HCT116 (cell line): ENCODE measurements at regions not wholly inside any gene's neighbourhood (a gene's known extent, or its start where the extent isn't known, plus 50 kb on each side); places are given as distances from the start of the nearest gene placed in this dataset.
A peak's percentile ranks its signal among the peaks of the same experiment; 100 is the strongest.

ENCODE experiments used
- ATAC-seq: fragments of 200-7000 bp; cut with Tn5 transposase; 2 replicates; pipeline ENCODE4 v1.9.1; 2020; ENCODE audit warnings: mild to moderate bottlenecking, moderate library complexity
- BruUV-seq: library from RNA; stranded (reverse); fragments of 400-500 nt; replicated peaks from 2 replicates; lab custom pipeline; 2021; lab: Mats Ljungman, UMichigan
- CTCF ChIA-PET: fragments of 300-600 bp; sonication (Branson Sonifier 250); formaldehyde crosslinking; loops from one replicate; lab custom pipeline; 2021; ENCODE audit warnings: antibody characterized with exemption; lab: Charles Lee
- POLR2A ChIA-PET: fragments of 300-600, 350-600 bp; sonication (Branson Sonifier 250); formaldehyde crosslinking; loops from one replicate; lab custom pipeline; 2021; ENCODE audit warnings: antibody characterized with exemption; lab: Charles Lee
- RAD21 ChIA-PET, 2 experiments: fragments of 300-600 bp; sonication (Branson Sonifier 250); formaldehyde crosslinking; loops; one replicate each; lab custom pipeline; 2023; ENCODE audit warnings: low total read pairs in 2 of 2; ENCODE audit not compliant: uncharacterized antibody in 2 of 2, unreplicated experiment in 2 of 2, low non-redundant PET in 1 of 2; lab: Charles Lee
- DNase-seq: peaks from one replicate; pipeline ENCODE4 v3.0.0-alpha.2; 2010; ENCODE audit warnings: low read depth, low spot score
- H2AFZ ChIP-seq: fragments of 200-600 bp; shearing (Covaris generic), sonication (generic); 2 replicates; pipeline ENCODE4 v1.6.1; 2017; ENCODE audit warnings: low read depth, mixed run types, mixed read lengths, antibody characterized with exemption, low read length; ENCODE audit not compliant: poor library complexity, severe bottlenecking
- H3K27ac ChIP-seq: 2 replicates; pipeline ENCODE4 v1.5.1; 2012; ENCODE audit warnings: low read depth, low read length
- H3K27me3 ChIP-seq: fragments of 200-600 bp; sonication (generic); 2 replicates; pipeline ENCODE4 v1.6.1; 2016; ENCODE audit warnings: mixed run types, low read length, mixed read lengths; ENCODE audit not compliant: insufficient read depth
- H3K36me3 ChIP-seq, 2 experiments: fragments of 200-500 bp in 1 of 2; fragments of 200-600 bp in 1 of 2; sonication (Bioruptor generic) in 1 of 2; sonication (generic) in 1 of 2; 2 replicates each; pipeline versions ENCODE4 v1.5.1 to v1.6.1; 2014 to 2016; ENCODE audit warnings: low read length in 2 of 2, inconsistent platforms in 1 of 2, mixed read lengths in 1 of 2, mixed run types in 1 of 2; ENCODE audit not compliant: insufficient read depth in 2 of 2, control insufficient read depth in 1 of 2
- H3K4me1 ChIP-seq, 2 experiments: fragments of 200-600 bp in 1 of 2; sonication (generic) in 1 of 2; 2 replicates each; pipeline versions ENCODE4 v1.5.1 to v1.6.1; 2012 to 2017; ENCODE audit warnings: low read length in 2 of 2, inconsistent platforms in 1 of 2, mild to moderate bottlenecking in 1 of 2, mixed read lengths in 1 of 2, mixed run types in 1 of 2, moderate library complexity in 1 of 2; ENCODE audit not compliant: insufficient read depth in 2 of 2, control insufficient read depth in 1 of 2
- H3K4me2 ChIP-seq: fragments of 200-600 bp; sonication (generic); 2 replicates; pipeline ENCODE4 v1.6.1; 2017; ENCODE audit warnings: mixed run types, low read length, mixed read lengths
- H3K4me3 ChIP-seq, 2 experiments: fragments of 200-600 bp in 1 of 2; sonication (generic) in 1 of 2; replicated peaks in 1 of 2; 2 replicates each; pipeline ENCODE4 v1.5.1; 2011 to 2016; ENCODE audit warnings: low read length in 2 of 2, control low read depth in 1 of 2, low read depth in 1 of 2, mild to moderate bottlenecking in 1 of 2, mixed read lengths in 1 of 2, mixed run types in 1 of 2
- H3K79me2 ChIP-seq: fragments of 200-600 bp; sonication (generic); 2 replicates; pipeline ENCODE4 v1.6.1; 2017; ENCODE audit warnings: mild to moderate bottlenecking, mixed run types, low read length, moderate library complexity, mixed read lengths; ENCODE audit not compliant: insufficient read depth
- H3K9ac ChIP-seq: fragments of 200-600 bp; sonication (generic); 2 replicates; pipeline ENCODE4 v1.6.1; 2016; ENCODE audit warnings: low read length, mixed read lengths
- H3K9me2 ChIP-seq: fragments of 200-600 bp; sonication (generic), shearing (Covaris generic); 2 replicates; pipeline ENCODE4 v1.6.1; 2017; ENCODE audit warnings: mixed run types, mild to moderate bottlenecking, moderate library complexity; ENCODE audit not compliant: insufficient read depth
- H3K9me3 ChIP-seq, 2 experiments: fragments of 200-500 bp in 1 of 2; fragments of 200-600 bp in 1 of 2; sonication (Bioruptor generic) in 1 of 2; sonication (generic) in 1 of 2; 2 replicates each; pipeline ENCODE4 v1.6.1; 2014 to 2017; ENCODE audit warnings: low read length in 2 of 2, mixed read lengths in 2 of 2, inconsistent platforms in 1 of 2, low read depth in 1 of 2, mild to moderate bottlenecking in 1 of 2, mixed run types in 1 of 2, moderate library complexity in 1 of 2; ENCODE audit not compliant: control insufficient read depth in 1 of 2, insufficient read depth in 1 of 2
- H4K20me1 ChIP-seq: fragments of 200-600 bp; sonication (generic), shearing (Covaris generic); 2 replicates; pipeline ENCODE4 v1.6.1; 2017; ENCODE audit warnings: mixed run types, mild to moderate bottlenecking, moderate library complexity; ENCODE audit not compliant: insufficient read depth
- CEBPB ChIP-seq: IDR thresholded peaks from 2 replicates; pipeline ENCODE4 v1.6.1; 2012; ENCODE audit warnings: low read depth
- CTCF ChIP-seq, 3 experiments: fragments of 200-600 bp in 1 of 3; sonication (generic) in 1 of 3; IDR thresholded peaks in 2 of 3; conservative IDR thresholded peaks in 1 of 3; 2 replicates each; pipeline ENCODE4 v1.5.1; 2012 to 2017; ENCODE audit warnings: low read depth in 2 of 3, low read length in 2 of 3, antibody characterized with exemption in 1 of 3, borderline replicate concordance in 1 of 3, control low read depth in 1 of 3, mild to moderate bottlenecking in 1 of 3, mixed read lengths in 1 of 3, mixed run types in 1 of 3, moderate library complexity in 1 of 3; ENCODE audit not compliant: insufficient read depth in 1 of 3
- EGR1 ChIP-seq: IDR thresholded peaks from 2 replicates; pipeline ENCODE4 v1.6.1; 2012; ENCODE audit warnings: low read depth
- EZH2 ChIP-seq: fragments of 200-600 bp; sonication (generic); IDR thresholded peaks from 2 replicates; pipeline ENCODE4 v1.6.1; 2017; ENCODE audit warnings: antibody characterized with exemption, mixed run types
- EZH2phosphoT487 ChIP-seq: fragments of 200-600 bp; IDR thresholded peaks from 2 replicates; pipeline ENCODE4 v1.6.1; 2018; ENCODE audit warnings: antibody characterized with exemption, borderline replicate concordance
- JUND ChIP-seq: IDR thresholded peaks from 2 replicates; pipeline ENCODE4 v1.6.1; 2012
- MAX ChIP-seq: IDR thresholded peaks from 2 replicates; pipeline ENCODE4 v1.6.1; 2012
- POLR2AphosphoS5 ChIP-seq: IDR thresholded peaks from 2 replicates; pipeline ENCODE4 v1.6.1; 2011; ENCODE audit warnings: mild to moderate bottlenecking, low read depth, low read length, moderate library complexity
- SIN3A ChIP-seq: IDR thresholded peaks from 2 replicates; pipeline ENCODE4 v1.6.1; 2012; ENCODE audit warnings: low read depth
- SP1 ChIP-seq: IDR thresholded peaks from 2 replicates; pipeline ENCODE4 v1.6.1; 2012; ENCODE audit warnings: low read depth
- SRF ChIP-seq: IDR thresholded peaks from 2 replicates; pipeline ENCODE4 v1.6.1; 2012; ENCODE audit warnings: low read depth
- ZBTB33 ChIP-seq: IDR thresholded peaks from 2 replicates; pipeline ENCODE4 v1.6.1; 2011; ENCODE audit warnings: mild to moderate bottlenecking, low read length, moderate library complexity; ENCODE audit not compliant: insufficient replicate concordance; ENCODE audit errors: extremely low read depth
- ZFX ChIP-seq: fragments of 450-650 bp; IDR thresholded peaks from 2 replicates; pipeline ENCODE4 v1.6.1; 2017
- ZNF274 ChIP-seq: fragments of 200-500 bp; sonication (Bioruptor generic); IDR thresholded peaks from 2 replicates; pipeline ENCODE4 v1.6.1; 2014; ENCODE audit warnings: mild to moderate bottlenecking, low read depth, low read length, inconsistent platforms
- intact Hi-C: fragments of 100-400 bp; cut with micrococcal nuclease; formaldehyde crosslinking; loops from 2 replicates; pipeline ENCODE4 v1.10.0; 2022

GRCh38 chr2:191740016-191740419 is 62.1 kb downstream of the NABP1 start:
- H3K4me3 ChIP-seq: no peak overlapping the region
- TF ChIP-seq POLR2AphosphoS5: no peak
- no peak for TF ChIP-seq SIN3A
- no peak for TF ChIP-seq SP1
- no peak for TF ChIP-seq ZFX
- no peak for TF ChIP-seq ZBTB33
- no peak for TF ChIP-seq CEBPB
- TF ChIP-seq CTCF (IDR thresholded peaks at IDR 0.05 in 2 of 3, conservative IDR thresholded peaks at IDR 0.05 in 1 of 3; ENCODE audit: borderline replicate concordance in 1 of 3, insufficient read depth in 1 of 3, low read depth in 2 of 3, low read length in 2 of 3): no peak
- no peak for TF ChIP-seq EZH2phosphoT487
- no peak for TF ChIP-seq SRF
- TF ChIP-seq EZH2: no peak
- TF ChIP-seq EGR1: no peak
- TF ChIP-seq ZNF274: no peak
- TF ChIP-seq JUND: no peak
- no peak for TF ChIP-seq MAX
- no peaks in the 10 kb centered on the region for H3K4me1 ChIP-seq
- no peak for DNase-seq
- no peaks in the 10 kb centered on the region for H3K36me3 ChIP-seq
- intact Hi-C loops: no loop called here
- BruUV-seq: no TSS peak
- no peaks in the 10 kb centered on the region for H4K20me1 ChIP-seq
- H3K9me2 ChIP-seq: no peaks in the 10 kb centered on the region
- peak; percentile 67 for ATAC-seq
- H3K4me2 ChIP-seq: no peak overlapping the region
- no peak overlapping the region for H2AFZ ChIP-seq
- H3K27ac ChIP-seq: no peak overlapping the region
- H3K27me3 ChIP-seq: no peaks in the 10 kb centered on the region
- ChIA-PET CTCF (interaction anchor here (1.0 kb wide), 1 partner anchor 73 kb away, joined by 3 read pairs; no protein-coding TSS in a partner anchor), POLR2A (no interaction called here), RAD21 (no interaction called here)
- no peak overlapping the region for H3K9ac ChIP-seq
- no peaks in the 10 kb centered on the region for H3K9me3 ChIP-seq
- no peaks in the 10 kb centered on the region for H3K79me2 ChIP-seq
